HG02840 (cell line): ENCODE measurements at regions not wholly inside any gene's neighbourhood (a gene's known extent, or its start where the extent isn't known, plus 50 kb on each side); places are given as distances from the start of the nearest gene placed in this dataset.
"Not testable (repeated sequence)": the region's sequence is repeated elsewhere in the genome, so short reads cannot be mapped to it uniquely, and the experiment has no call there.

Experiments used
- ATAC-seq: cut with Tn5 transposase; IDR thresholded peaks from one replicate; pipeline ENCODE4 v1.9.1; 2021; ENCODE audit warnings: mild to moderate bottlenecking, moderate library complexity, moderate number of reproducible peaks; ENCODE audit not compliant: unreplicated experiment, low FRiP score

DNA sequence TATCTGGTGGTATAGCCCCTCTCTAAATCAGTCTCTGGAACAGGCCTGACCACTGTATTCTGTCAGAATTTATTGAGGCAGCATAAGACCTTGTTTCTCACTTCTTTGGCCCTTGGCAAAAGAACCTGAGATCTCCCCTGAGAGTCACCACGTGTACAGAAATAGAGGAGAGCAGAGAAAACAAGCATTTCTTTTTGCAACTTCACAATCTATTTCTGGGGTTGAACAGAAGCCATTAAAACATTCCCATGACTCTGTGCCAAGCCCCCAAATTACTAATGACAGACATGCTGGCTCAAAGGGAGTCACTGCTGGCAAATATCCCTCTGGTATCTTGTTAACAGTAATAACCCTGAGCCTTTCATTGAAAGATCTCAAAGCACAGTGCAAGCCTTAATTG, 395.3 kb downstream of the MAFB start:
- ATAC-seq = no peak

DNA sequence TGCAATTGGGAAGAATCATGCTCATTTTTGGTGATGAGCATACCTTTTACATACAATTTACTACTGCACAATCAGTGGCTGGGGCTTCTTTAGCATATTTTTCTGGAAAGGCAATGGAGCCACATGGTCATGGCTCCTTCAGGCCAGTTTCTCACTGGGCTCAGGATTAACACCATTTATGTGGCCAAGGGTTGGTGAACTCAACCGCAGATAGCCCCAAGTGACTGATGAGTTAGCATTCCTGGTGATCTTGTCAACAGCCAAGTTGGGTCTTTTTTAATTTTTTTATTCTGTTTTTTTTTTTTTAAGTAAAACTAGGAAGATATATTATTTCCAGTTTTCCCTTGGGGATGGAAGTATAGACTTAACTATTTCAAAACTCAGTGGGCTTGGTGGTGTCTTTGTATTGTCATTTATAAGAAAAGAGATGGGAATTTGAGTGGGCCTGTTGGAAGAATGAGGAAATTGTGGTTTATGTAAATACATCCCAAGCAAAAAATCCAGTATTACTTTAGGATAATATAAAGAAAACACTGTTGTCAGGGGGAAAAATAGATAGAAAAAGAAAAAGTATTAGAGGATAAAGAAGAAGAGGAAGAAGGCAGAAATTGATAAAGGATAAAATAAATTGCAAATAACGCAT, 397.4 kb downstream of the MAFB start:
- no peak for ATAC-seq

DNA sequence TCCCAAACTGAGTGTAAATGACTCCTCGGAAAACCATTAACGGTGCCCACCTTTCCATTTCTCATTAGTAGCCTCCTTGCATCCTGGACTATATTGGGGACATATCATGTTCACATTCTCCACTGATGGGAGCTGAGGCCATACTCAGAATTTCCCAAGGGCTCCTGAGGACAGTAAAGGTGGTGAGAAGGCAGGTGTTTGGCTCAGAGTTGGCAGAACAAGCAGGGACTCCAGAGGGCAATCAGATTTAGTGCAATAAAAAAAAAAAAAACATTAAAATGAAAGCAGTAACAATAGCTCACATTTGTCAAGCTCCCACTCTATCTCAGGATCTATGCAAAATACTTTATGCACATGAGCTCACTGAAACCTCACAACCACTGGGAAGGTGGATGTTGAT, 401.4 kb downstream of the MAFB start:
- ATAC-seq = no peak

DNA sequence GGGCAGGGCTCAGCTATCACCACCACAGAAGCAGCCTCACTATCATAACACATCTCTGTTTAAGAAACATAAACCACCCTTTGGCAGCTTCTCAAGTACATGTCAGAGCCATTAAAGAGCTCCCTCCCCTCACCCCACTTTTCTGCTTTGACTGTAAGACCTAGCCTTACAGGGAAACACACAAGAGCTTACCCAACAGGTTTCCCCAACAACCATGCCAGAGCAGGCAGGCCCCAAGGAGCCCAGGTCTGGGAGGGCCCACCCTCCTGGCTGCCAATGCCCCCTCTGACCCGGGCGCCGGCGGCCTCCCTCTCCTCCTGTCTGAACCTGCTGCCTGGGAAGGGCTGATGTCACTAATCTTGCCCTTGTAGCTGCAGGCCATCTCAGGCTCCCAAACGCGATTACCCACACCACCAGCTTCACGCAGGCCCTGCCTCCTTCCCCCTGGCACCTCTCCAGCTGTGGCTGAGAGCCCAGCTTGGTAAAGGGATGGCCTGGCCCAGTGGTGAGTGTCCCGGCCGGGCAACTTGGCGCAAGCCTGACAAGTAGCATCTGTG, 402.0 kb downstream of the MAFB start:
- ATAC-seq = no peak

DNA sequence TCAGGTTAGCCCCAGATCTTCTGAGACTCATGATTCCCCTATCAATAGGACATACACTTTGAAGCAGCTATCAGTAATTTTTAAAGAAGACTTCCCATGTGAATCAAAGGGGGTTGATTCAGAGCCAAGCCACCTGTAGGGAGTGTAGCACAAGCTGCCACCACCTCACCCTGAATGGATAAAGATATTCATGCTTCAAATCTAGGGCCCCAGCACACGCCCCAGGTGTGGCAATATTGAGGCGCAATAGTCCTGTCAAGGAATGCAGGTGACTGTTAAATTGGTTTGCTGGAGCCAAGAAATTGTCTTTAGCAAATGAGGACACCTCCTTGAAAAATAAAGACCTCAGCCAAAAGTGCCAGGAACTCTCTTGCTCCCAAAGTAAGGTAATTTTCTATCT, 404.4 kb downstream of the MAFB start:
- no peak for ATAC-seq

DNA sequence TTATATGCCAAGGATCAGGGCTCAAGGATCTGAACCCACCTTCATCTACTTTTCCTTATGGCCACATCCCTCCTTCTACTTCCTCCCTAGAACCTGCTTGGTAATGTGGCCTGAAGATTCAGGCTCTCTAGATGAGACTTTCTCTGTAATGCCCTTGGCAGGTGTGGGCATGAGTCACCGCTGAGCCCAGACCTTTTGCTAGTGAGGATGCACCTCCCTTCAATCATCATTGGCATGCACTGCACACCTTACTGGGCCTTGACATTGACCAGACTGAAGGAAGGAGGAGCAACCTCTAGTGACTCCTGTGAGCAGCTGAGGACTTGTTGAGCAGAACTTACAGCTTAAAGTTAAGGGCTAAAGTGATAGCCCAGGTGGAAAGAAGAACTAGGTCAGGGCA, 405.3 kb downstream of the MAFB start:
- ATAC-seq = no peak

DNA sequence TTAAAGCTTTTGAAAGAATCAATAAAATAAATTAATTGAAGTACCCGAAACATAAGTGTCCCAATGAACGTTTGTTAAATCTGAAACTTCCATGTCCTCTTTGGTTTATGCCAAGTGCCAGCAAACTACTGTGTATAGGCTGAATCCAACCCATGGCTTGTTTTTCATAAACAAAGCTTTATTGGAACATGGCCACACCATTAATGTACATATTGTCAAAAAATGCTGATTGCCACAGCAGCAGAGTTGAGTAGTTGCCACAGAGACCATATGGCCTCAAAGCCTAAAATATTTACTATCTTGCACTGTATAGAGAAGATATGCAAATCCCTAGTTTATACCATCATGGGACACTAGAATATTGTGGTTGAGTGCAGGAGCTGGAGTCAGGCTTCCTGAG, 406.1 kb downstream of the MAFB start:
- no peak for ATAC-seq

DNA sequence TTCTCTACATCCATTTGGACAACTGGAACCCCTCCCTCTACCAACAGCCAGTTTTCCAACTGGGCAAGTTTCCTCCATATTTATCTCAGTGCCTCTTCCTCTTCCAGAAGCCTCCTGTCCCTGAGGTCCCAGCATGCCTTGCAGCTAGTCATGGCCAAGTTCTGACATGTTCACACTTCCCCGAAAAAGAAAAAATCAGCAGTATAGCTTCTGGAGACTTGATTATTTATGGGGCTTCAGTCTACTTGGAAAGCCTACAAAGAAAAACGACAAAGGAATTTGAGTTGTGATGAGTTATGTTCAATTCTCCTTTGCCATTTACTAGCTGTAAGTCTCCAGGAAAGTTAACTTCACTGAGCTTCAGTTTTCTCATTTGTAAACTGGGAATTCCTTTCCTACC, 406.5 kb downstream of the MAFB start:
- ATAC-seq = no peak

DNA sequence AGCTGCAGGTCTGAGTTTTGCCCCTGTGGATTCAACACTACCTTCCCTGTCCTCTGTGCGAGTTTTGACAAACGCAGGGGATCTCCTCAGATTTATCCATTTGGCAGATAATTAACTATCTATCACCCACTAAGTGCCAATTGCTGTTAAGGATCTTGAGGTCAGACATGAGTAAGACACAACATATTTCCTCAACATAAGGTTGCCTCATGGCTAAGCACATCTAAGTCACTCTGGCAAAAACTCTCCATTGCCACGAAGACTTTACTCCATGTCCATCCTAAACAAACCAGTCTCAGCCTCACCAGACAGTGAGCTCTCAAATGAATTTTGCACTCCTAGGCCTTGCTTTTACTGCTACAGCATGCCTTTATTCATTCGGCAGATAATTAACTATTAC, 408.4 kb downstream of the MAFB start:
- no peak for ATAC-seq

DNA sequence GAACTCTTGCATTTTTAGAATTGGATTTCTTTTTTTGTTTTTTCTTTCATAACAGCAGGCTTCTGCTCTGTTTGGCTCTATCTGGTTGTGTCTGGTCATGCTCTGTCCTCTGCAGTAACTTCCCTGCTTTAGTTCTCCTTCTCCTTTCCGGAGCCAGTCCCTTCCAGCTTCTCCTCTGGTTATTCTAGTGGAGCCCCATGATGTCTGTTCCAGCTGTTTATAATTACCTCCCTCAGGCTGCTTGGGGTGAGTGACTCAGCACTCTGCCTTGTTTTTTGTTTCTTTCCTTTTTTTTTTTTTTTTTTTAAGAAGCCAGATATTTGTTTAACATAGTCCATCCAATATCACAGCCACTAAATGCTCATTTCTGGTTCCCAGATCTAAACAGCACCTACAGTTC, 409.6 kb downstream of the MAFB start:
- ATAC-seq = no peak

DNA sequence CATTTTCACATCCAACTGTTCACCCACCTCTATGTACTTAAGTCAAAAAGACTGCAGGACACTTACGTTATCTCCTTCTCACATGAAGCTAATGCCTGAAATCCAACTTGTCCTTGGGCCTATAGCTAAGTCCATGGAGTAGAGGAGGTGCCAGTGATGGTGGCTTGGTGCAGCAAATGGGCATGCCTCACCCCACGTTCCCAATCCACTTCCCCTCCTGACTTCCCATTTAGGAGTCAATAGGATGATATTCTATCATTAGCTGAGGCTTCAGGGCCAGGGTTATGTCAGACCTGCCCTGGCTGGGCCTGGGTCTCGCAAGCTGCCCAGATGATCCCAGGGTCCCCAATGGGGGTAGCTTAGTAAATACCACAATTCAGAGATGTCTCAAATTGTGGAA, 410.4 kb downstream of the MAFB start:
- ATAC-seq = no peak

DNA sequence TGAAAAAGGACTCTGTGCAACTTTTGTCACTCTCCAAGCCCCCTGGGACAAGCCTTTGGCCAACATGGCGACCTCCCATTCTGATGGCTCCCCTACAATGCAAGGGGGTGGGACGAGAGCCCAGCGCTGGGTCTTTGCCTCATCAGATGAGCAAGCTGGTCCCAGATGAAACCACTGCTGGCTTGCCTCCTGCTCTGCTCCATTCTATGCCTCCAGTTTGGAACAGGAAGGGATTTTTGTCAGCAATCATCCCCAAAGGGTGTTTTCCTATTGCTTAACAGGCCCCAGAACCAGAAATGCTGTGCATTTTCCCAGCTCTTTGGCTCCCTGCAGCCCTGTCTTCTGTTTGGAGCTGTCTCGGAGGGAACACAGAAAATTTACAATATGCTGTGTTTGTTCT, 412.7 kb downstream of the MAFB start:
- ATAC-seq = no peak

DNA sequence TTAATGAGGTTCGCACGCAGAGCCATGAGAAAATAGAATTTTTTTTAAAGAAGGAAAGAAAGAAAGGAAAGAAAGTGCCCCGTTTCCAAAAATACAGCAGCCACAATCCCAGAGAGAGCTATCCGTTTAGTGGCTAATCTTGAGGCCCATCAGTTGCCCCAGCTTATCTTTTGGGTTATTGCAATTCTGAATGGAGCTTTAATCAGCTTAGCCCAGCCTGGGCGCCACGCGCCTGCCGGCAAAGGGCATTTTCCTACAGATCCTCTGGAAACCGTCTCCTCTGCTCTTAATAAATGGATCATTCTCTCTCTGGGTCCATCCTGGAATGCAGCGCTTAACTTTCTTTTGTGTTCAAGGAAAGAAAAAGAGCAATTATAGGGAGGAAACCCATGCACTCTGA, 413.3 kb downstream of the MAFB start:
- ATAC-seq = no peak

DNA sequence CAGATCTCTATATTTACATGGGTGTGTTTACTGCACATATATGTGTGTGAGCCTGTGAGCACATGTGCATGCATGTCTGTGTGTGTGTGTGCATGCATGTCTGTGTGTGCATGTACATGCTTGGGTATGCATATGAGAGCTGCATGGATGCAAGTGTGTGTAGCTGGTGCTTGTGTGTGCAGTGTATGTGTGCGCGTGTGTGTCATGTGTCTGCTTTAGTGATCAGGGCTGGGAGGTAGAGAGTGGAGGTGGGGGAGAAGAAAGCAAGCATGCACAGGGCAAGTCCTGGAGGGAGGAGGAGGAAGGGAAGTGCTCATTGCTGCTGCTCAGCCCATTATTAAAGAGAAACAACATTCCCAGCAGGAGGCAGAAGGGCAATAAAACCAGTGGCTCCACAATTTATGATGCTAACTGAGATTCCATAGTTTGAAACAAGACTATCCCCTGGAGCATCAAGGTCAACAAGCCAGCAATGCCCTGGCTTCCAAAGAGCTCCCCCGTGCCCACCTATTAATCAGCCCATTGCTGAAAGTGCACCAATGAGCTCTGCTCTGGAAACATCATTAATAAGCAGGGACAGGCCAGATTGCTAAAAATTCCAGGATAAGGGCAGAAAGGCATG, 414.0 kb downstream of the MAFB start:
- no peak for ATAC-seq

DNA sequence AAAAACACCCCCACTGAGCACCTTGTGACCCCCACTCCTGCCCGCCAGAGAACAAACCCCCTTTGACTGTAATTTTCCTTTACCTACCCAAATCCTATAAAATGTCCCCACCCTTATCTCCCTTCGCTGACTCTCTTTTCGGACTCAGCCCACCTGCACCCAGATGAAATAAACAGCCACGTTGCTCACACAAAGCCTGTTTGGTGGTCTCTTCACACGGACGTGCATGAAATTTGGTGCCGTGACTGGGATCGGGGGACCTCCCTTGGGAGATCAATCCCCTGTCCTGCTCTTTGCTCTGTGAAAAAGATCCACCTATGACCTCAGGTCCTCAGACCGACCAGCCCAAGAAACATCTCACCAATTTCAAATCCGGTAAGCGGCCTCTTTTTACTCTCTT, 419.8 kb downstream of the MAFB start:
- ATAC-seq = not testable (repeated sequence)

DNA sequence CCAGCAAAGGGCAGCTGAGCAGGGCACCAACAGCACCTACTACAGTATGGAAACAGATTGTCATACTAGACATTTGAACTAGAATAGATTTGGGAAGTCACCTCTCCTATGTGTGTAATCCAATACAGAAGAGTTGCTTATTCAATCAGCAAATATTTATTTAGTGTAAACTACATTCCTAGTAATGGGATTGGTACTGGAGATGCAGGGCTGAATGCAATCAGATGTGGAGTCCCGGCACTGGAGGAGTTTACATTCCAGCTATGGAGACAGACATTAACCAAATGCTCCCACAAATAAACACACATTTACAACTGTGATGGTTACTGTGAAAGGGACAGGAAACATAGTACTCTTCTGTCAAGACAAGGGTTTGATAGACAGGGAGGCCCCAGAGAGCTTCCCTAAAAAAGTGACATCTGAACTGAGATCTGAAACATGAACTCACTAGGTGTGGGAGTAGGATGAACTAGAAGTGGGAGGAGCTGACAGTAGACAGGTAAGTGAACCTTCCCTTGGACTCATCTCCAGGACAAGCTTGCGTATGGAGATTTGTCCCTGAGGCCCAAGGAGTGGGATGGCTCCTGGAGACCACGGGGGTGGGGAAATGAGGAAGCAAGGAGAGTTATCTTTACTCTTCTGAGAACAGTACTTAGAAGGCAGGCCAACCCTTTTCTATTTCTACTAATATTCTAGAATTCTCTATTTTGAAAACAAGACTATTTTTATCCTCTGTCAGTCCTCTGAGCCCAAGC, 420.5 kb downstream of the MAFB start:
- ATAC-seq = no peak

DNA sequence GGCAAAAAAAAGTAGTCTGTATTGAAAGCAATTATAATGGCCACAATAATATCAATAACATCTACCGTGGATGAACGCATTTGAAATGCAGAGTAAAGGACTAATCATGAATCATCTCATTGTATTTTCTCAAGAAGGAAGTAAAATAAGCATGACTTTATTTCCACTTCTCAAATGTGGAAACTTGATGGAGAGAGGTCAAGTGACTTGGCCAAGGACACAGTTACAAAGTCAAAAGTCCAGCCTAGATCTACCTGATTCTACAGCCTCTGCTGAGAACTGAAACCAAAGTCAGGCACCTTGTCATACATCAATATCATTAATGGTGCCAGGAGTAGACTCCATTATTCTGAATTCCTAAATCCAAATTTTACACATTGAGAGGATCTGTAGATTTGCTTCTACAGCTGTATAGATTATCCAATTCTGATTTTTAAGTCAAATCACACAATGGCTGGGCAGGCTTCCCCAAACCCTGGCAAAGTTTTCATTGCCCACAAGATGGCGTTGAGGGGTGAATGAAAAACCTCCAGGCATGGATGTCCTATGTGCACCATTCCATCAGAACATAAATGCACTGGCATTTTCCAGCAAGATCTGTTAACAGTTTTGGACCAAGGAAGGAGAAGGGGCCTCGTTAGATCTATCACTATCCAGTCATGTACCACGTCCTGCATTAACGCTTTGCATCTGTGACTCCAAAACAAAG, 423.1 kb downstream of the MAFB start:
- no peak for ATAC-seq

DNA sequence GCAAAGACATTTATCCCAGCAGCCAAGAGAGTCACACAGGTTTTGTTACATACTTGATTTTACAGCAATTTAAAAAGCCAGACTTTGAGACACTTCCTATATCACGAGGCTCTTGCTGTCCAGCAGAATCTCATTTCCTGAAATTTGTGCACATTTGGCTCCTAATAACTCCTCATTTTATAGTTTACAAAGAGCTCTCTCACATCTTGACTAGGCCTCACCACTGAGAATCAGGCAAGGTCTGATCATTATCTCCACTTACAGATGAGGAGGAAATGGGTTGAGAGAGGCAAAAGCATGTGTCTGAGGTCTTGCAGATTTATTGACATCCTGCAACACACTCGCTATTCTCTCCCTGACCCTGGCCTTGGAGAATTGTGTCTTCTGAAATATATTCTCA, 426.8 kb downstream of the MAFB start:
- no peak for ATAC-seq

DNA sequence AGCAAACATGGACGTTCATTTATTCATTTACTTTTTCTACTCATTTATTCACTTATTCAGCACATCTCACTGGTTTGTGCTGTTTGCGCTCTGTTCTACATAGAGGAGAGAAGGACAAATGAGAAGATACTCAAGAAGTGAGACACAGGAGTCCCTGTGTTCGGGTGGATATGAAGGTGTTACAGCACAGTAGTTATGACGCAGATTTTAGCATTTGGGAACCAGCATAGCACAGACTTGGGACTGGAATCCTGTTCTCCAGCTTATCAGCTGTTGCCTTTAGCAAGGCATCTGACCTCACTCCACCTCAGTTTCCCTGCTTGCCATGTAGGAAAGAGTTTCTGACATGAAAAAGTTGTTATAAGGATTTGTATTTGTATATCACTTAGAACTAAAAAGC, 430.1 kb downstream of the MAFB start:
- ATAC-seq = no peak

DNA sequence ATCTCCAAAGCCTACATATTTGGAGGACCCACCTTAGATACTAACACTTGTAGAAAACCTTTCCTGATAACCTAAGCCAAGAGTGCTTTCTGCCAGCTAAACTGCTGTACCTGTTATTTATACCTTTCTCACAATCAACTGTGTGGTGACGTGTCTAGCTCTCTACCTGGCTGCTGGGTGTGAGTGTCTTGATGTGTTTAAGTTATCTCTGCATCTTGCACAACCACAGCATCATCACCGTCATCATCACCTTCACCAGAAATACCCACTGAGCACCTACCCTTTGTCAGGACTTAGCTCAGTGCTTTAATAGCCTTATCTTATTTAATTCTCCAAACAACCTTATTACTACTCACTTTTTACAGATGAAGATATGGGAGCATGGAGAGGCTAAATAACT, 431.3 kb downstream of the MAFB start:
- ATAC-seq = no peak

DNA sequence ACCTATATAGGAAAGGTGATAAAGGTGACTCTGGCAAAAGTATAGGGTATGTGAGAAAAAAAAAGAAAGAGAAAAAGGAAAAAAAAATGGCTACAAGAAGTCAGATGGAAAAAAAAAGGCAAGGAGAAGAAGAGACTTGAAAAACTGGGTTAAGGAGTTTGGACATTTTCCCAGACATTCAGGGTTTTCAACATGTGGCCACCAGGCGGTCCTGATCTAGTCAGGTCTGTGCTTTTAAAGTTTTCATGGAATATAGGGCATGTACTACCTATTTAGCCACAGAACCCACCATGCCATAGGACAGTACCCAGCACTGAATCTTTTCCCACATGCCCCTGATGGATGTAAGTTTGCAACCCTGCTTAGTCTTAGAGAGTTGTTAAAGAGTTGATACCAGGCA, 433.7 kb downstream of the MAFB start:
- ATAC-seq = no peak
